ENCODE measurements at regions not wholly inside any gene's neighbourhood (a gene's known extent, or its start where the extent isn't known, plus 50 kb on each side); places are given as distances from the start of the nearest gene placed in this dataset.
A peak's percentile ranks its signal among the peaks of the same experiment; 100 is the strongest.

GRCh38 chr12:111029305-111029704 lies 108.9 kb upstream of the MYL2 start:
- ChIA-PET CTCF (no interaction called here), POLR2A (no interaction called here)
- DNase-seq (ENCODE audit: extremely low spot score) = no peak
- TF ChIP-seq FOXK2 (IDR thresholded peaks at IDR 0.05) (no peak), SP1 (IDR thresholded peaks at IDR 0.05) (no peak), CTBP1 (IDR thresholded peaks at IDR 0.05; ENCODE audit: borderline replicate concordance) (no peak), FOXA1 (IDR thresholded peaks at IDR 0.05) (no peak), ELF4 (IDR thresholded peaks at IDR 0.05) (no peak), LEF1 (IDR thresholded peaks at IDR 0.05; ENCODE audit: borderline replicate concordance) (no peak), ARNT (IDR thresholded peaks at IDR 0.05) (no peak), HDGF (IDR thresholded peaks at IDR 0.05; ENCODE audit: borderline replicate concordance) (no peak), BHLHE40 (IDR thresholded peaks at IDR 0.05; ENCODE audit: borderline replicate concordance) (no peak), L3MBTL2 (conservative IDR thresholded peaks at IDR 0.05) (no peak), SUZ12 (IDR thresholded peaks at IDR 0.05) (no peak), TARDBP (IDR thresholded peaks at IDR 0.05) (no peak)
- TF ChIP-seq, protein P1, sequence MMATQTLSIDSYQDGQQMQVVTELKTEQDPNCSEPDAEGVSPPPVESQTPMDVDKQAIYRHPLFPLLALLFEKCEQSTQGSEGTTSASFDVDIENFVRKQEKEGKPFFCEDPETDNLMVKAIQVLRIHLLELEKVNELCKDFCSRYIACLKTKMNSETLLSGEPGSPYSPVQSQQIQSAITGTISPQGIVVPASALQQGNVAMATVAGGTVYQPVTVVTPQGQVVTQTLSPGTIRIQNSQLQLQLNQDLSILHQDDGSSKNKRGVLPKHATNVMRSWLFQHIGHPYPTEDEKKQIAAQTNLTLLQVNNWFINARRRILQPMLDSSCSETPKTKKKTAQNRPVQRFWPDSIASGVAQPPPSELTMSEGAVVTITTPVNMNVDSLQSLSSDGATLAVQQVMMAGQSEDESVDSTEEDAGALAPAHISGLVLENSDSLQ (IDR thresholded peaks at IDR 0.05) = no peak

GRCh38 chr12:111028830-111029229 lies 108.5 kb upstream of the MYL2 start:
- DNase-seq (ENCODE audit: extremely low spot score) = no peak
- CTCF ChIA-PET = no interaction called here
- POLR2A ChIA-PET = no interaction called here
- TF ChIP-seq LEF1 (IDR thresholded peaks at IDR 0.05; ENCODE audit: borderline replicate concordance) (no peak), FOXA1 (IDR thresholded peaks at IDR 0.05) (no peak), SUZ12 (IDR thresholded peaks at IDR 0.05) (no peak)

- no peak for TF ChIP-seq SUZ12 (IDR thresholded peaks at IDR 0.05)
- no peak for TF ChIP-seq HDGF (IDR thresholded peaks at IDR 0.05; ENCODE audit: borderline replicate concordance)
- no peak for TF ChIP-seq SP1 (IDR thresholded peaks at IDR 0.05)
- no peak for TF ChIP-seq ZNF384 (IDR thresholded peaks at IDR 0.05)
- no peak for TF ChIP-seq TARDBP (IDR thresholded peaks at IDR 0.05)
- DNase-seq (ENCODE audit: extremely low spot score) = no peak
- CTCF ChIA-PET = no interaction called here
- POLR2A ChIA-PET = no interaction called here
Measured at GRCh38 chr12:111027431-111027830, 107.1 kb upstream of the MYL2 start.

GRCh38 chr12:111025792-111026430 lies 105.5 kb upstream of the MYL2 start:
- TF ChIP-seq FOXM1 (IDR thresholded peaks at IDR 0.05; ENCODE audit: borderline replicate concordance) (no peak), NFRKB (IDR thresholded peaks at IDR 0.05) (no peak), LEF1 (IDR thresholded peaks at IDR 0.05; ENCODE audit: borderline replicate concordance) (no peak), TARDBP (IDR thresholded peaks at IDR 0.05) (no peak), L3MBTL2 (conservative IDR thresholded peaks at IDR 0.05) (no peak), ZNF384 (IDR thresholded peaks at IDR 0.05) (no peak)
- CTCF ChIA-PET = interaction anchor here (0.6 kb wide), 1 partner anchor 35 kb away, joined by 3 read pairs; no protein-coding TSS in a partner anchor
- POLR2A ChIA-PET = no interaction called here
- no peak for DNase-seq (ENCODE audit: extremely low spot score)

GRCh38 chr12:111025301-111025700 lies 104.9 kb upstream of the MYL2 start:
- DNase-seq (ENCODE audit: extremely low spot score) = no peak
- ChIA-PET CTCF (interaction anchor here (0.6 kb wide), 1 partner anchor 35 kb away, joined by 3 read pairs; no protein-coding TSS in a partner anchor), POLR2A (no interaction called here)
- TF ChIP-seq SP1 (IDR thresholded peaks at IDR 0.05) (no peak), LEF1 (IDR thresholded peaks at IDR 0.05; ENCODE audit: borderline replicate concordance) (no peak), FOXA1 (IDR thresholded peaks at IDR 0.05) (no peak), FOXM1 (IDR thresholded peaks at IDR 0.05; ENCODE audit: borderline replicate concordance) (no peak), L3MBTL2 (conservative IDR thresholded peaks at IDR 0.05) (no peak), ZNF384 (IDR thresholded peaks at IDR 0.05) (no peak), BHLHE40 (IDR thresholded peaks at IDR 0.05; ENCODE audit: borderline replicate concordance) (no peak), CTBP1 (IDR thresholded peaks at IDR 0.05; ENCODE audit: borderline replicate concordance) (no peak), ELF4 (IDR thresholded peaks at IDR 0.05) (no peak)

DNA sequence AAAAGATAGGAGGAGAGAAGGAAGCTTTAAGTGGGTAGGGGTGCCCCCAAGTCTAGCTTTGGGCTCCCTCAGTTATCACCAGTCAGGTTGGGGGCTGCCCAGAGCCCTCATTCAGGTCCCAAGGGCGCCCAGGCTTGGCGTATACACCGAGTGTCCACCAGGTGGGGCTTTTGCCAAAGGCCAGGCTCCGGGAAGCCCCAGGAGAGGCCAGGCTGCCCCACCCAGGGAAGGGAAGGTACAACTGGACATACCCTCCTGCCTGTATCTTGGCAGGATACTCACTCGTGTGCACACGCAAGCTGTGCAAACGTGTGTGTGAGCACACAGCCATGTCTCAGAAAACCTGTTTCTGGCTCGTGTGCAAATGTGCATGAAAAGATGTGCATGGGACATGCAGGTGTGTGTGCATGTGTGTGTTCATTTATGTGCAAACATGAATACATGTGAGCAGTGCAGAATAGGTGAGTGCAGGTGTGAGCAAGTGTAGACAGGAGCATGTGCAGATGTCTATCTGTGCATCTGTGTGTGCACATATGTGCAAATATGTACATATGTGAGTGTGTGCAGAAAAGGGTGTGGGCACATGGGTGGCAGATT lies 103.9 kb upstream of the MYL2 start:
- TF ChIP-seq LEF1 (IDR thresholded peaks at IDR 0.05; ENCODE audit: borderline replicate concordance) (no peak), ARNT (IDR thresholded peaks at IDR 0.05) (no peak), BHLHE40 (IDR thresholded peaks at IDR 0.05; ENCODE audit: borderline replicate concordance) (no peak), L3MBTL2 (conservative IDR thresholded peaks at IDR 0.05) (no peak), SUZ12 (IDR thresholded peaks at IDR 0.05) (no peak), FOXA1 (IDR thresholded peaks at IDR 0.05) (no peak), HDGF (IDR thresholded peaks at IDR 0.05; ENCODE audit: borderline replicate concordance) (no peak), FOXK2 (IDR thresholded peaks at IDR 0.05) (no peak)
- CTCF ChIA-PET = no interaction called here
- POLR2A ChIA-PET = no interaction called here
- DNase-seq (ENCODE audit: extremely low spot score) = peak; percentile 81

DNA sequence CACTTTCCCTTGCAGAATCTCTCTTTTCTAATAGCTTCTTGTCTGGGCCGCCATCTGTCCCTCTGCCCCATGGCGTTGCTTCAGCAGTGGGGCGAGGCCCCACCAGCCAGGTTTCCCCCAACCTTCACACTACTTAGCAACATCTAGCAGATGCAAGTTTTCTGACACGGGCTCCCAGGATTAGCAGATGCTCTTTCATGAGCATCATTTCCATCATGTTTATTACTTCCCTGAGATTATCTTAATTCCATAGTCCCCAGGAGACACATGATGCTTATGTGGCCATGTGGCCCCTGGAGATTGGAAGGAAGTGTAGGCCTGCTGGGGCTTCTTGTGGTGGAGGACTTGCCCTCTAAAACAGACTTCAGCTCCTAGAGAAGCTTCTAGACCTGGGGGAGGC lies 102.0 kb upstream of the MYL2 start:
- no peak for DNase-seq (ENCODE audit: extremely low spot score)
- ChIA-PET CTCF (no interaction called here), POLR2A (interaction anchor here (1.2 kb wide), 1 partner anchor 12 kb away, joined by 4 read pairs; no protein-coding TSS in a partner anchor)
- TF ChIP-seq FOXM1 (IDR thresholded peaks at IDR 0.05; ENCODE audit: borderline replicate concordance) = no peak
- no peak for TF ChIP-seq FOXK2 (IDR thresholded peaks at IDR 0.05)
- no peak for TF ChIP-seq LEF1 (IDR thresholded peaks at IDR 0.05; ENCODE audit: borderline replicate concordance)
- no peak for TF ChIP-seq TARDBP (IDR thresholded peaks at IDR 0.05)
- no peak for TF ChIP-seq FOXA1 (IDR thresholded peaks at IDR 0.05)
- TF ChIP-seq ARNT (IDR thresholded peaks at IDR 0.05) = no peak
- no peak for TF ChIP-seq BHLHE40 (IDR thresholded peaks at IDR 0.05; ENCODE audit: borderline replicate concordance)
- TF ChIP-seq SP1 (IDR thresholded peaks at IDR 0.05) = no peak
- no peak for TF ChIP-seq SUZ12 (IDR thresholded peaks at IDR 0.05)

DNA sequence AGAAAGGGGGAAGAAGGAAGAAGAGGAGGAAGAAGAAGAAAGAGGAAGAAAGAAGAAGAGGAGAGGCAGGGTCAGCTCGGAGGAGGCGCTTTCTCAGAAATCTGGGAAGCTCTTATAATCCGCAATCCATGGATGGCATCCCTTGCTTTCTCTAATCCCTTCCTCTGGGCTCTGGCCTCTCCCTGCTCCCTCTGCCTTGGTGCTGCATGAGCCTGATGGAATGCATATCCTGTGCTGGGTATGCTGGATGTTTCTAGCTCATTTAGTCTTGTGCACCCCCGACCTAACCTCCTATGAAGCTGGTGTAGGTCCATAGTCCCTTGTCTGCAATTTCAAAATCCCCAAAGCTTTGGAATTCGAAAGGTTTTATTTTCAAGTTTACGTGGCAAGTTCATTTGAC lies 94.2 kb upstream of the MYL2 start:
- POLR2A ChIA-PET = no interaction called here
- TF ChIP-seq LEF1 (IDR thresholded peaks at IDR 0.05; ENCODE audit: borderline replicate concordance) (no peak), TARDBP (IDR thresholded peaks at IDR 0.05) (no peak), L3MBTL2 (conservative IDR thresholded peaks at IDR 0.05) (no peak), HDGF (IDR thresholded peaks at IDR 0.05; ENCODE audit: borderline replicate concordance) (no peak), CTBP1 (IDR thresholded peaks at IDR 0.05; ENCODE audit: borderline replicate concordance) (no peak), FOXK2 (IDR thresholded peaks at IDR 0.05) (no peak), SP1 (IDR thresholded peaks at IDR 0.05) (no peak), ZNF384 (IDR thresholded peaks at IDR 0.05) (no peak), NFRKB (IDR thresholded peaks at IDR 0.05) (no peak), ARNT (IDR thresholded peaks at IDR 0.05) (no peak), FOXM1 (IDR thresholded peaks at IDR 0.05; ENCODE audit: borderline replicate concordance) (no peak)
- TF ChIP-seq, protein P1 (IDR thresholded peaks at IDR 0.05) = no peak
- CTCF ChIA-PET = no interaction called here
- no peak for DNase-seq (ENCODE audit: extremely low spot score)
